Activated CD8-positive, alpha-beta T cell treated with anti-CD3 and anti-CD28 coated beads for 36 hours (primary cell): ENCODE measurements at regions not wholly inside any gene's neighbourhood (a gene's known extent, or its start where the extent isn't known, plus 50 kb on each side); places are given as distances from the start of the nearest gene placed in this dataset.

Source experiments
- ATAC-seq: fragments of 200-7000 bp; cut with Tn5 transposase; one replicate; pipeline ENCODE4 v1.10.0; 2021; ENCODE audit warnings: mild to moderate bottlenecking, moderate library complexity
- CTCF ChIA-PET: fragments of 350-600 bp; sonication (Branson Sonifier 250); formaldehyde crosslinking; loops from one replicate; lab custom pipeline; 2021; ENCODE audit warnings: antibody characterized with exemption; lab: Charles Lee
- POLR2A ChIA-PET: fragments of 350-600 bp; sonication (Branson Sonifier 250); formaldehyde crosslinking; loops from one replicate; lab custom pipeline; 2021; ENCODE audit warnings: antibody characterized with exemption; lab: Charles Lee
- DNase-seq: peaks from one replicate; pipeline ENCODE4 v3.0.0-alpha.2; 2020
- H3K27ac Mint-ChIP-seq: one replicate; pipeline ENCODE4 v1.8.0; 2021; ENCODE audit warnings: mild to moderate bottlenecking, mixed read lengths
- H3K27me3 Mint-ChIP-seq: one replicate; pipeline ENCODE4 v1.8.0; 2021; ENCODE audit warnings: mixed read lengths
- H3K36me3 Mint-ChIP-seq: one replicate; pipeline ENCODE4 v1.8.0; 2021; ENCODE audit warnings: low read depth, mixed read lengths
- H3K4me1 Mint-ChIP-seq: one replicate; pipeline ENCODE4 v1.8.0; 2021; ENCODE audit warnings: low read depth, mixed read lengths
- H3K4me3 Mint-ChIP-seq: one replicate; pipeline ENCODE4 v1.8.0; 2021; ENCODE audit warnings: mild to moderate bottlenecking, moderate library complexity, mixed read lengths
- H3K9me3 Mint-ChIP-seq: one replicate; pipeline ENCODE4 v1.8.0; 2021; ENCODE audit warnings: mixed read lengths
- CTCF ChIP-seq: fragments of 200-600 bp; IDR thresholded peaks from one replicate; pipeline ENCODE4 v1.8.0; 2022; ENCODE audit warnings: antibody characterized with exemption, mild to moderate bottlenecking
- intact Hi-C: fragments of 100-400 bp; cut with micrococcal nuclease; formaldehyde crosslinking; loops from one replicate; pipeline ENCODE4 v1.10.0; 2022

DNA sequence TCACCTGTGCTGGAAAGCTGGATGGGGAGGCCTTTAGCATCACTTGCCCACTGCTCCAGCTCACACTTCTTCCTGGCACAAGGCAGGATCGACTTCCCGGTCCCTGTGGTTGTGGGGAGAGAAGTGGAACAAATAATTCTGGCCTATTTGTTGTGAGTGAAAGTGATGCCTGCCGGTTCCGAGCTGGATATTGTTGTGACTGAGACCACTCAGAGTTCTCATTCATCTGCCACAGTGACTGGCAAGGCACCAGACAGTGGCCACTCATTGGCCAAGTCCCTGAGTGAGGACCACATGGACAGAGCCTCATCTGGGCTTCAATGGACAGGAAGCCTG lies 191.9 kb downstream of the PTPRU start:
- TF ChIP-seq CTCF = no peak
- intact Hi-C loops = no loop called here
- Mint-ChIP-seq H3K4me3 (no peak overlapping the region), H3K27me3 (peaks cover 12% of the 10 kb centered on the region), H3K9me3 (peaks cover 7% of the 10 kb centered on the region), H3K4me1 (no peaks in the 10 kb centered on the region), H3K36me3 (no peaks in the 10 kb centered on the region), H3K27ac (no peak overlapping the region)
- ATAC-seq (no peak), DNase-seq (no peak)
- ChIA-PET POLR2A (no interaction called here), CTCF (no interaction called here)

- intact Hi-C loops = no loop called here
- ChIA-PET CTCF (no interaction called here), POLR2A (no interaction called here)
- ATAC-seq (no peak), DNase-seq (no peak)
- TF ChIP-seq CTCF = no peak
- Mint-ChIP-seq H3K4me3 (no peak overlapping the region), H3K27ac (no peak overlapping the region), H3K4me1 (no peaks in the 10 kb centered on the region), H3K27me3 (peaks cover 12% of the 10 kb centered on the region), H3K36me3 (no peaks in the 10 kb centered on the region), H3K9me3 (peaks cover 7% of the 10 kb centered on the region)
Measured at GRCh38 chr1:29427614-29428279, 191.4 kb downstream of the PTPRU start.

DNA sequence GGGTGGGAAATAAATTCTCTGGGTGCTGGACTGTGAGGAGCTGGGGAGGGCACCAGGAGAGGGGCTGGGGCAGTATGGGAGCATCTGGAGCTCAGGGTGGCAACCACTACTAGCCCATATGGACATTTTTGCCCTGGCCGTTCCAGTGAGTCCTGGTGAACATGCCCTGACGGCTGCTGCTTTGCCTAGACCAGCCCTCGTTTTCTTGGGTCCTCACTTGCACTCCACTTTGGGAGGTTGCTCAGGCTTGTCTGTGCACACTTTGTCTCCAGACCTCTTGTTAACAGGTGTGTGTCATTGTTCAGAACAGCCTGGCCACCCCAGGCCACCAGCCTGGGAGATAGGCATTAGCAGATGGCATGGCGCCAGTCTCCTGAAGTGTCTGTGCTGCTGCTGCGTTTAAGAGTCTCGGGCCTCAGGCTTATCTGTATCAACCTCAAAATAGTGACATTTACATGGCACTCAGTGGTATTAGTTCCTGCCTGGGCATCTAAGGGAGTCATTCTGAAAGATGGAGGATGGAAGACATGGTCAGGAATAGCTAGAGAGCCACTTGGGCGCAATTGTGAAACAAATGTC lies 190.5 kb downstream of the PTPRU start:
- no peaks in the 10 kb centered on the region for H3K4me1 Mint-ChIP-seq
- H3K36me3 Mint-ChIP-seq = no peaks in the 10 kb centered on the region
- H3K4me3 Mint-ChIP-seq = no peak overlapping the region
- no peak for TF ChIP-seq CTCF
- DNase-seq = no peak
- CTCF ChIA-PET = no interaction called here
- intact Hi-C loops = no loop called here
- no peak overlapping the region for H3K27ac Mint-ChIP-seq
- peaks cover 12% of the 10 kb centered on the region for H3K27me3 Mint-ChIP-seq
- no peak for ATAC-seq
- H3K9me3 Mint-ChIP-seq = peaks cover 6% of the 10 kb centered on the region
- POLR2A ChIA-PET = no interaction called here

DNA sequence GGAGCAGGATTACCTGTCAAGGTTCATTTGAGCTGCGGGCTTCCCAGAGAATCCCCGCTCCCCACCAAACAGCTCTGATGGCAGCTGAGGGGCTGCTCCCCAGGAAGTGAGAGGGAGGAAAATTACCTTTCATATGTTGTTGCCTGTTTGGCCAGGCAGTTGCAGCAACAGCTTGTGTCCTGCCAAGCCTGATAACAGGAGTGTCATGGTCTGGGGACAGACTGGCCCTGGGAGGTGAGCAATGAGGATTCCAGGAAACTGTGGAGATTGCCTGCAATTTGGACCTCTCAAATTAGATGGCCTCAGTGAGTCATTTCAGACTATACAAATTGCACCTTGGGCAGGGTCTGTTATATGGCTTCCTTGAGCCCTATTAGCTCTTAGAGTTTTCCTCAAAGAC lies 189.3 kb downstream of the PTPRU start:
- Mint-ChIP-seq H3K4me3 (no peak overlapping the region), H3K9me3 (peaks cover 4% of the 10 kb centered on the region), H3K4me1 (no peaks in the 10 kb centered on the region), H3K27ac (no peak overlapping the region), H3K36me3 (no peaks in the 10 kb centered on the region), H3K27me3 (peaks cover 14% of the 10 kb centered on the region)
- intact Hi-C loops = no loop called here
- ChIA-PET POLR2A (no interaction called here), CTCF (no interaction called here)
- TF ChIP-seq CTCF = no peak
- no peak for DNase-seq
- ATAC-seq = no peak

- Mint-ChIP-seq H3K4me3 (no peak overlapping the region), H3K4me1 (no peaks in the 10 kb centered on the region), H3K27me3 (peaks cover 16% of the 10 kb centered on the region), H3K36me3 (no peaks in the 10 kb centered on the region), H3K27ac (no peak overlapping the region), H3K9me3 (no peaks in the 10 kb centered on the region)
- ChIA-PET CTCF (no interaction called here), POLR2A (no interaction called here)
- ATAC-seq (no peak), DNase-seq (no peak)
- no peak for TF ChIP-seq CTCF
- intact Hi-C loops = no loop called here
Measured at GRCh38 chr1:29424266-29424665, 187.9 kb downstream of the PTPRU start.
